ENCODE measurements at regions not wholly inside any gene's neighbourhood (a gene's known extent, or its start where the extent isn't known, plus 50 kb on each side); places are given as distances from the start of the nearest gene placed in this dataset.

DNA sequence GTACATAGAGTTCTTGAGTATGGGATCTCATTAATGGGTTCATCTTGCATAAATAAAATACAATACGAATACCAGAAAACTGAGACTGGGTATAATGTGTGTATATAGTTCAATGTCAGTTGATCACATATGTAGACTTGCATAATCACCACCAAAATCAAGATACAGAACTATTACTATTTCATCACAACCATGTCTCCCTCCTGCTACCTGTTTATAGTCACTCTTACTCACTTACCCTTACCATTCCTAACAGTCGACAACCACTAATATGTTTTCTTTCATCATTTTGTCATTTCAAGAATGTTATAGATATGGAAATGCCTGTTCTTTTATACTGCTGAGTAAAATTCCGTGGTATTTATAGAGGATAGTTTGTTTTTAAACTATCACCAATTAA is 416.1 kb upstream of the CNTNAP2 start:
- H4K20me1 ChIP-seq (ENCODE audit: insufficient read depth), result no peaks in the 10 kb centered on the region
- no peak for TF ChIP-seq ZNF274 (IDR thresholded peaks at IDR 0.05; ENCODE audit: low read depth, low read length)
- TF ChIP-seq YY1 (IDR thresholded peaks at IDR 0.05; ENCODE audit: extremely low read depth, insufficient replicate concordance, low read depth, low read length), result no peak
- TF ChIP-seq SRF (IDR thresholded peaks at IDR 0.05; ENCODE audit: low read depth), result no peak
- no peak for TF ChIP-seq POLR2A (IDR thresholded peaks at IDR 0.05; ENCODE audit: borderline replicate concordance, extremely low read depth, insufficient read depth, insufficient read length)
- TF ChIP-seq SP1 (IDR thresholded peaks at IDR 0.05; ENCODE audit: low read depth), result no peak
- TF ChIP-seq EZH2 (IDR thresholded peaks at IDR 0.05), result no peak
- TF ChIP-seq ELF1 (IDR thresholded peaks at IDR 0.05; ENCODE audit: borderline replicate concordance, low read depth), result no peak
- no peak for TF ChIP-seq TCF7L2 (IDR thresholded peaks at IDR 0.05; ENCODE audit: borderline replicate concordance, extremely low read depth, insufficient read depth, insufficient read length)
- TF ChIP-seq RAD21 (IDR thresholded peaks at IDR 0.05; ENCODE audit: low read depth), result no peak
- no peak for TF ChIP-seq POLR2AphosphoS5 (IDR thresholded peaks at IDR 0.05; ENCODE audit: low read depth, low read length)
- TF ChIP-seq ZFX (IDR thresholded peaks at IDR 0.05), result no peak
- TF ChIP-seq FOSL1 (IDR thresholded peaks at IDR 0.05; ENCODE audit: low read depth), result no peak
- TF ChIP-seq EZH2phosphoT487 (IDR thresholded peaks at IDR 0.05; ENCODE audit: borderline replicate concordance), result no peak
- TF ChIP-seq, protein P1, sequence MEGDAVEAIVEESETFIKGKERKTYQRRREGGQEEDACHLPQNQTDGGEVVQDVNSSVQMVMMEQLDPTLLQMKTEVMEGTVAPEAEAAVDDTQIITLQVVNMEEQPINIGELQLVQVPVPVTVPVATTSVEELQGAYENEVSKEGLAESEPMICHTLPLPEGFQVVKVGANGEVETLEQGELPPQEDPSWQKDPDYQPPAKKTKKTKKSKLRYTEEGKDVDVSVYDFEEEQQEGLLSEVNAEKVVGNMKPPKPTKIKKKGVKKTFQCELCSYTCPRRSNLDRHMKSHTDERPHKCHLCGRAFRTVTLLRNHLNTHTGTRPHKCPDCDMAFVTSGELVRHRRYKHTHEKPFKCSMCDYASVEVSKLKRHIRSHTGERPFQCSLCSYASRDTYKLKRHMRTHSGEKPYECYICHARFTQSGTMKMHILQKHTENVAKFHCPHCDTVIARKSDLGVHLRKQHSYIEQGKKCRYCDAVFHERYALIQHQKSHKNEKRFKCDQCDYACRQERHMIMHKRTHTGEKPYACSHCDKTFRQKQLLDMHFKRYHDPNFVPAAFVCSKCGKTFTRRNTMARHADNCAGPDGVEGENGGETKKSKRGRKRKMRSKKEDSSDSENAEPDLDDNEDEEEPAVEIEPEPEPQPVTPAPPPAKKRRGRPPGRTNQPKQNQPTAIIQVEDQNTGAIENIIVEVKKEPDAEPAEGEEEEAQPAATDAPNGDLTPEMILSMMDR (IDR thresholded peaks at IDR 0.05 in 2 of 3, conservative IDR thresholded peaks at IDR 0.05 in 1 of 3; ENCODE audit: borderline replicate concordance in 1 of 3, insufficient read depth in 1 of 3, low read depth in 2 of 3, low read length in 2 of 3), result no peak
- TF ChIP-seq CEBPB (IDR thresholded peaks at IDR 0.05; ENCODE audit: low read depth), result no peak
- TF ChIP-seq, protein P2, sequence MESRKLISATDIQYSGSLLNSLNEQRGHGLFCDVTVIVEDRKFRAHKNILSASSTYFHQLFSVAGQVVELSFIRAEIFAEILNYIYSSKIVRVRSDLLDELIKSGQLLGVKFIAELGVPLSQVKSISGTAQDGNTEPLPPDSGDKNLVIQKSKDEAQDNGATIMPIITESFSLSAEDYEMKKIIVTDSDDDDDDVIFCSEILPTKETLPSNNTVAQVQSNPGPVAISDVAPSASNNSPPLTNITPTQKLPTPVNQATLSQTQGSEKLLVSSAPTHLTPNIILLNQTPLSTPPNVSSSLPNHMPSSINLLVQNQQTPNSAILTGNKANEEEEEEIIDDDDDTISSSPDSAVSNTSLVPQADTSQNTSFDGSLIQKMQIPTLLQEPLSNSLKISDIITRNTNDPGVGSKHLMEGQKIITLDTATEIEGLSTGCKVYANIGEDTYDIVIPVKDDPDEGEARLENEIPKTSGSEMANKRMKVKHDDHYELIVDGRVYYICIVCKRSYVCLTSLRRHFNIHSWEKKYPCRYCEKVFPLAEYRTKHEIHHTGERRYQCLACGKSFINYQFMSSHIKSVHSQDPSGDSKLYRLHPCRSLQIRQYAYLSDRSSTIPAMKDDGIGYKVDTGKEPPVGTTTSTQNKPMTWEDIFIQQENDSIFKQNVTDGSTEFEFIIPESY (IDR thresholded peaks at IDR 0.05; ENCODE audit: extremely low read depth, insufficient replicate concordance, low read length), result no peak
- no peak for TF ChIP-seq SIN3A (IDR thresholded peaks at IDR 0.05; ENCODE audit: low read depth)
- ATAC-seq (no peak), DNase-seq (ENCODE audit: low read depth, low spot score) (no peak)
- intact Hi-C loops (cut with micrococcal nuclease), result no loop called here
- no peak overlapping the region for H3K4me2 ChIP-seq (ENCODE audit: low read length)
- peaks cover 6 to 15% of the 10 kb centered on the region in 2 experiments; a peak in 3 of 4 replicates for H3K9me3 ChIP-seq (ENCODE audit: control insufficient read depth in 1 of 2, insufficient read depth in 1 of 2, low read depth in 1 of 2, low read length in 2 of 2)
- no peak overlapping the region for H3K4me3 ChIP-seq (replicated peaks in 1 of 2; ENCODE audit: low read depth in 1 of 2, low read length in 2 of 2)
- POLR2A ChIA-PET, result no interaction called here
- H3K4me1 ChIP-seq (ENCODE audit: control insufficient read depth in 1 of 2, insufficient read depth in 2 of 2, low read length in 2 of 2), result no peaks in the 10 kb centered on the region
- H3K27me3 ChIP-seq (ENCODE audit: insufficient read depth, low read length), result no peaks in the 10 kb centered on the region
- no peak overlapping the region for H3K9ac ChIP-seq (ENCODE audit: low read length)
- RAD21 ChIA-PET (ENCODE audit: low non-redundant PET in 1 of 2, low total read pairs in 2 of 2, uncharacterized antibody in 2 of 2, unreplicated experiment in 2 of 2), result no interaction called here
- no peak overlapping the region for H2AFZ ChIP-seq (ENCODE audit: low read depth, low read length, poor library complexity, severe bottlenecking)
- no peaks in the 10 kb centered on the region for H3K79me2 ChIP-seq (ENCODE audit: insufficient read depth, low read length)
- CTCF ChIA-PET, result no interaction called here
- BruUV-seq (replicated peaks), result no TSS peak
- H3K9me2 ChIP-seq (ENCODE audit: insufficient read depth), result no peaks in the 10 kb centered on the region
- H3K36me3 ChIP-seq (ENCODE audit: control insufficient read depth in 1 of 2, insufficient read depth in 2 of 2, low read length in 2 of 2), result no peaks in the 10 kb centered on the region
- no peak overlapping the region for H3K27ac ChIP-seq (ENCODE audit: low read depth, low read length)

Measured in HCT116 (cell line).